Stimulated activated CD8-positive, alpha-beta memory T cell treated with anti-CD3 and anti-CD28 coated beads, Interleukin-12 subunit alpha, Interleukin-12 subunit beta, amount 100 ng/mL, for 24 hours (primary cell): ENCODE measurements at regions not wholly inside any gene's neighbourhood (a gene's known extent, or its start where the extent isn't known, plus 50 kb on each side); places are given as distances from the start of the nearest gene placed in this dataset.
"Not testable (repeated sequence)": the region's sequence is repeated elsewhere in the genome, so short reads cannot be mapped to it uniquely, and the experiment has no call there.

ENCODE experiments used
- DNase-seq: peaks from one replicate; pipeline ENCODE4 v3.0.0-alpha.2; 2020; ENCODE audit errors: extremely low read depth

GRCh38 chr10:64023926-64024470, 502.8 kb downstream of the REEP3 start:
- DNase-seq: no peak

GRCh38 chr10:64033711-64034110, 512.5 kb downstream of the REEP3 start:
- DNase-seq: no peak

- no peak for DNase-seq
Observed at GRCh38 chr10:64036321-64036930, 515.2 kb downstream of the REEP3 start.

- DNase-seq: no peak
Observed at GRCh38 chr10:64037071-64037661, 516.0 kb downstream of the REEP3 start.

- DNase-seq: no peak
Observed at GRCh38 chr10:64038107-64038506, 516.9 kb downstream of the REEP3 start.

GRCh38 chr10:64039198-64039597, 518.0 kb downstream of the REEP3 start:
- DNase-seq: no peak

GRCh38 chr10:64040781-64041180, 519.6 kb downstream of the REEP3 start:
- no peak for DNase-seq

- peak; percentile 44 for DNase-seq
Observed at GRCh38 chr10:64041185-64041988, 520.2 kb downstream of the REEP3 start.

GRCh38 chr10:64041989-64042490, 520.8 kb downstream of the REEP3 start:
- no peak for DNase-seq

- DNase-seq: no peak
Observed at GRCh38 chr10:64044098-64044497, 522.9 kb downstream of the REEP3 start.

- not testable (repeated sequence) for DNase-seq
Observed at GRCh38 chr10:64044957-64045632, 523.9 kb downstream of the REEP3 start.

- no peak for DNase-seq
Observed at GRCh38 chr10:64054392-64054791, 533.2 kb downstream of the REEP3 start.

- DNase-seq: no peak
Observed at GRCh38 chr10:64059884-64060283, 538.7 kb downstream of the REEP3 start.

GRCh38 chr10:64060389-64060788, 539.2 kb downstream of the REEP3 start:
- DNase-seq: no peak

- DNase-seq: no peak
Observed at GRCh38 chr10:64062793-64063192, 541.6 kb downstream of the REEP3 start.

GRCh38 chr10:64067009-64067606, 545.9 kb downstream of the REEP3 start:
- DNase-seq: no peak

- DNase-seq: no peak
Observed at GRCh38 chr10:64067859-64068258, 546.7 kb downstream of the REEP3 start.

GRCh38 chr10:64070241-64070640, 549.0 kb downstream of the REEP3 start:
- no peak for DNase-seq

- DNase-seq: no peak
Observed at GRCh38 chr10:64071218-64071617, 550.0 kb downstream of the REEP3 start.

- no peak for DNase-seq
Observed at GRCh38 chr10:64075604-64076003, 554.4 kb downstream of the REEP3 start.

- no peak for DNase-seq
Observed at GRCh38 chr10:64076322-64076940, 555.2 kb downstream of the REEP3 start.
